ENCODE measurements at regions not wholly inside any gene's neighbourhood (a gene's known extent, or its start where the extent isn't known, plus 50 kb on each side); places are given as distances from the start of the nearest gene placed in this dataset.

GRCh38 chr4:127181001-127181400, 451.8 kb upstream of the INTU start:
- TF ChIP-seq POLR2A (IDR thresholded peaks at IDR 0.05) (no peak), CTCF (IDR thresholded peaks at IDR 0.05) (no peak)

Measured in Peyer's patch (tissue), 4 donors.